GM20000 (cell line): ENCODE measurements at regions not wholly inside any gene's neighbourhood (a gene's known extent, or its start where the extent isn't known, plus 50 kb on each side); places are given as distances from the start of the nearest gene placed in this dataset.

Source experiments
- DNase-seq: peaks from one replicate; pipeline ENCODE4 v3.0.0; 2012; ENCODE audit warnings: low spot score
- CTCF ChIP-seq: IDR thresholded peaks from 2 replicates; pipeline ENCODE4 v1.5.1; 2012; ENCODE audit warnings: mild to moderate bottlenecking, control low read depth; ENCODE audit errors: extremely low read depth, missing control alignments

GRCh38 chr4:178917756-178918155, 1475.5 kb upstream of the AGA start:
- no peak for TF ChIP-seq CTCF
- DNase-seq = no peak

GRCh38 chr4:178937130-178937529, 1494.9 kb upstream of the AGA start:
- DNase-seq = no peak
- TF ChIP-seq CTCF = no peak

- no peak for DNase-seq
- no peak for TF ChIP-seq CTCF
These were observed 1499.7 kb upstream of the AGA start for GRCh38 chr4:178941975-178942374.

- TF ChIP-seq CTCF = no peak
- DNase-seq = no peak
These were observed 1511.3 kb upstream of the AGA start for GRCh38 chr4:178953447-178954120.

- DNase-seq = no peak
- no peak for TF ChIP-seq CTCF
These were observed 1513.4 kb upstream of the AGA start for GRCh38 chr4:178955614-178956013.

GRCh38 chr4:178958725-178959440, 1516.6 kb upstream of the AGA start:
- no peak for TF ChIP-seq CTCF
- no peak for DNase-seq

- no peak for TF ChIP-seq CTCF
- DNase-seq = no peak
These were observed 1521.3 kb upstream of the AGA start for GRCh38 chr4:178963446-178964045.
